ELR (cell line): ENCODE measurements at regions not wholly inside any gene's neighbourhood (a gene's known extent, or its start where the extent isn't known, plus 50 kb on each side); places are given as distances from the start of the nearest gene placed in this dataset.
A peak's percentile ranks its signal among the peaks of the same experiment; 100 is the strongest.

Experiments used
- DNase-seq: peaks from one replicate; pipeline ENCODE4 v3.0.0-alpha.2; 2015; ENCODE audit warnings: low read depth

DNA sequence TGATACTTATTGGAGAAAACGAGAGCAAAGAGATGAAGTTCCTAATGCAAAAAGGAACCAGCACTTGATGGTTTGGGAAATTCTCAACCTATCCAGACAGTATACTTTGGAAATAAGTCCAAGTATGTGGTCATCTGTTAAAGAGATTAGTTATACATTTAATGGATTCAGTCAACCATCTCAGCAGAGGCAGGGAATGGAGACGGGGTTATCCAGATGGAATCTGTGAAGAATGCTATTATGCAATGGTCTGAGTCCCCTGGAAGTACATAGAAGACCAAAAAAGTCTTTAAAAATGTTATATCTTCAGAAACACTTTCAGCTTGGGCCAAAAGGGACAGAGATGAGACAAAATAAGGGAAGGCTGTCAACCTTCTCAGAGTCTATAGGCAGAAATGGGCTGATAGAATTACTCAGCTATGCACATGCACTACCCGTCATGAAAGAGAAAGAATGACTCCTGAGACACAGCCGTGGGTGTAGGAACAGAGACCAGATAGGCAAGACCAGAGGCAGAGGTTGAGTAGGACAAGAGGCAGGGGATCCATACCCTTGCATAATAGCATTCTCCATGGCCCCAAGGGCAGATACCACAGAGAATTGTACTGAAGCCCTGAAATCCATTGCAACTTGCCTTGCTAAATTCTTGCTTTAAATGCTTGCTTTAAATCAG, 738.8 kb upstream of the POT1 start:
- no peak for DNase-seq

DNA sequence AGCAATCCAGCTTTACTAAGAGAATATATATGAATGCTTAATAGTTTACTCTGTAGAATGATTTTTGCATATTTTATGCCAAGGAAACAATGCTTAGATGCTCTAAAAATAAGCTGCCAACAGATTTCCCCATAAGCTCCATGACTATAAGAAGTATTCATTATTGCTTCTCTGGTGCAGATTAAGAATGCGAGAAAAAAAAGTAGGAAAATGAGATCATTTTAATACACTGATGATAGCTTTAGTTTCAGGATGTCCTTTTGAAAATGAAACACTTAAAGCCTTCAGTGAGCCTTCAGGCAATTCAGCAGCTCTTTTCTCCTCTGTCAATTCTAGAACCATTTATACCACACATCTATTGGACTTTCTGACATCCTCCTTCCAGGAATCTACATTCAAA, 735.0 kb upstream of the POT1 start:
- DNase-seq, result no peak

DNA sequence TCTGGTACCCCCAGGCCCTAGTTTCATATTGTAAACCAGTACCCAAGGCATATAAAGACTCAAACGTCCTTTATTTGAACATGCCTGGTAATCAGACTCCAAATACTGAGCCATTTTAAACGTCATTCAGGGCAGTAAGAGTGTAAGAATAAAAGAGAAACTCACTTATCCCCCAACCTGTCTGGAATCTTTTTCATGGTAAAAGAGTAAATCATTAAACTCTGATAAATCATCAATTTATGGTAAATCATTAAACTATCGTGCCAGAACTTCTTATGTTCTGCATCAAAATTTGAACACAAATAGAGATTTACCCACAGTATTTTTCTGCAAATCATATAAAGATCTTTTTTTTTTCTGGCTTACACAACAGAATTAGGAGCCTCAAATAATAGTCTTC, 734.3 kb upstream of the POT1 start:
- DNase-seq, result no peak

DNA sequence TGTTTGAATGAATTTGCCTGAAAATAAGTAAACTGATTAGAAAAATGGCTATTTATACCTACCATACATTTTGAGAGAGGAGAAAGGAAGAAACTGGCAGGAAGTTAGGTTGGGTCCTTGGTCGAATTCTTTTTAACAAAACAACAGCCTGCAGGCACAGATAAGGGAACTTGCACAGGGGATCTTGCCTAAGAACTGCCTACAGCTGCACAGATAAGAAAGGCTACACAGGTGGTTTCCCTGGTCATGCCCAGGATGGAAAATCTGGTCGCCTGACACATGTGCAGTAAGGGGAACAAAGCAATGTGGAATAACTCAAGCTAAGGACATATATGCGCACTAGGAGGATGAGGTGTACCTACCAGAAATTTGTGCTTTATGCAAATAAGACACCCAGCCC, 732.1 kb upstream of the POT1 start:
- no peak for DNase-seq

DNA sequence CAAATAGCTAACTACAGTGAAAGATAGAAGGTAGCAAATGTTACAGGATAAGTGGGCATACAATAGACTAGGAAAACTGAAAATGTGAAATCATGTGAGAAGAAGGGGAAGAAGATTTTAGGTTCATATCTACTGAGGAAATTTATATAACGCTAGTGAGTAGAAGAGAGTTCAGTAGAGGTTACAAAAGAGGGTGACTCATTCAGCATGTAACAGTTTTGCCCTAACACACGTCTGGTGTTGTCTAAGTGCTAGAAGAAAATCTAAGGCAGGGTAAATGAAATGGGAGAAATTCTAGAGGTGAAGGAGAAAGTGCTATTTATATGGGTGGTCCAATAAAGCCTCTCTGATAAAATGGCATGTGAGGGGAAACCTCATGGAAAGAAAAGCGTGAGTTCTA, 731.4 kb upstream of the POT1 start:
- no peak for DNase-seq

DNA sequence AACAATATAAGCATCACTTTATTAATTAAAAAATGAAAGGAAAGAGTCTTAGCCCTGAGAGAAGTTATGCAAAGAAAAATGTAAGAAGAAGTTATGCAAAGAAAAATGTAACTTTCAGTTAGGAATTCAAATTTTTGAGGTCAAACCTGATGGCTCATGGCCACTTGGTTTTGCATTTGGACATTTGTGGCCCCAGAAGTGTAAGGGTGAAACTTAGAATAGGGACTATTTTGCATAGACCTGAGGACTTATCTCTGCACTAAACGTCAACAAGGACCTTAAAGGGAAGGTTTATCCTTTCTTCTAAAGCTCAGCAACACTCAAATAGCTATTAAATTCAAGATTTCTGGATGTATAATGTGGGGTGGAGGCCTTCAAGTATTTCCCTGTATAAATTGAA, 724.5 kb upstream of the POT1 start:
- DNase-seq, result no peak

DNA sequence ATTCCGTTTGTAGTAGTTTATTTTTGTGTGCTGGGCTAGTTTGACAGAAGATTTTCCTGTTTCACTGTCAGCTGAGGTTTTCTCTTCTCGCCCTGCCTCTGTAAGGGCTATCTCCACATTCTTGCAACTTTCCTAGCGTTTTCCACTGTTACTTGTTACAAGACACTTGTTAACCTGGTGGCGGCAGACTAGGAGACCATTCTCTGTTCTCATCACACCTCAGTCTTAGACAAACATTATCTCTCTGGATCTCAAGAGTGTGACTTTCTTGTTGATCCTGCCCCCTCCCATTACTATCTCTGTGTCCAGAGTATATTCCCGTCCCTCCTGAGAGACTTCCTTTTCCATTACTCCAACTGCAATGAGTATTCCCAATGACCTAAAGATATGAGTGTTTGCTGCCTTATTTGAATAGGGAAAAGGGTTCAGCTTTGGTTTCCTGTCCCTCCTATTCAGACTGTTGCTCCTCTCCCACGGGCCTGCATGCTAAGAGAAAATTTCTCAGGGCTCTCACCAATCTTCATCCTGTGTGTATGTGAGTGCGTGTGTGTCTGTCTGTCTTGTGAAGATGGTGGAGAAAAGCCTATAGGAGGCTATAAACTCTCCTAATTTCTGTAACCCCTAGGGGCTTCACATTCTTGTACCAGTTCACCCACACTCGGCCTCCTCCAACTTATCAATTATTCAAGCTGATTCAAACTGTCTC, 722.4 kb upstream of the POT1 start:
- DNase-seq, result no peak

DNA sequence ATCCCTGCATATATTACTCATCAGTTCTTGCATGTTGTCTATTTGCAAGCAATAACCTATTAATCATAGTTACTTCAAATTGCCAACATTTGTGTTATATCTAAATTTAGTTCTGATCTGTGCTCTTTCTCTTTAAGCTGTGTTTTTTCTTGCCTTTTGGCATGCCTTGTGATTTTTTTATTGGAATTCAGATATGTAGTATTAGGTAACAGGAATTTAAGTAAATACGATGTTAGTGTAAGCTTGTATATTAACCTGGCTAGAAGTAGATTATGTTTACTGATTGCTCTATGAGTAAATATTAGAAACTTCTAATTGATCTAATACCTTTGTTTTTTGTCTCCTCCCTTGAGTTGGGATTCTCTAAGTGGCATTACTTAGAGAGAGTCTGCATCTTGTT, 718.9 kb upstream of the POT1 start:
- no peak for DNase-seq

DNA sequence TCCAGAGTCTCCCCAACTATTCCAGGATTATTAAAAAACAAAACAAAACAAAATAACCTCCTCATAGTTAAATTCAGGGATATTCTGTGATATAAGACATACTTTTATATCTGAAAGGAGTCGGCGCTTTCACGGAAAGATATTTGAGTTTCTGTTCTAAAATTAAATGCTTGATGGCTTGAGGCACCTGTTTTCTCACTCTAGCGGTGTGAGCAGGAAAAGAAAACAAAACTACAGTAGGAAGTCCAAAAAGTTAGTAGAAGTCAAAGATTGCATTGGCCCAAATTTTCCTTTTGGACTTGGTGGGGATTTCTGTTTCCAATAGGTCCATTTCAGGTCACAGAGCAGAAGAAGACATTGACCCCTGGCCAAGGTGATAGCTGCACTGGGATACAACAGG, 716.1 kb upstream of the POT1 start:
- DNase-seq, result no peak

DNA sequence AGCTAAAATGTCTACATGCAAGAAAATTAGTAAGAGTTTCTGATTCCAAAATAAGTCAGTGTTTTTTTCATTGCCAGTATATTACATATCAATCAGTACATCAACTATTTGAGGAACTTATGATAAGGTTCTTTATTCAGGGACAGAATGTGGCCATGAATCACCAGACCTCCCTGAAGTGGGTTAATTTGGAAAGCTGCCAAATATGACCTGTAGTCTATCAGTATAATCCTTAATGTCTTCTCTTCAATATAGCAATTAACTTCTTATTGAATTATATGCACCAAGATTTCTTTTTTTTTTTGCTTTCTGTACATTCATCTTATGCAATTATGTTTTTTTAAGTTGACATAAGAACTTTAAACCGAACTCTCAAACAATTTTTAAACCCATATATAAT, 714.5 kb upstream of the POT1 start:
- DNase-seq, result no peak

DNA sequence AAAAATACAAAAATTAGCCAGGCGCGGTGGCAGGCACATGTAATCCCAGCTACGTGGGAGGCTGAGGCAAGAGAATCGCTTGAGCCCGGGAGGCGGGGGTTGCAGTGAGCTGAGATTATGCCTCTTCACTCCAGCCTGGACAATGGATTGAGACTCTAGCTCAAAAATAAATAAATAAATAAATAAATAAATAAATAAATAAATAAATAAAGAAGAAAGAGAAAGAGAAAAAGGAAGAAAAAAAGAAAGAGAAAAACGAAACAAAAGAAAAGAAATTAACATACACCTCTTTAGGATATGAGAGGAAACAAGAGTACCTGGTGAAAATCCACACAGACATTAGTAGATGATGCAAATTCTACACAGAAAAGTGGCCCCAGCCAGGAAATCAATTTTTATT, 713.7 kb upstream of the POT1 start:
- DNase-seq, result no peak

DNA sequence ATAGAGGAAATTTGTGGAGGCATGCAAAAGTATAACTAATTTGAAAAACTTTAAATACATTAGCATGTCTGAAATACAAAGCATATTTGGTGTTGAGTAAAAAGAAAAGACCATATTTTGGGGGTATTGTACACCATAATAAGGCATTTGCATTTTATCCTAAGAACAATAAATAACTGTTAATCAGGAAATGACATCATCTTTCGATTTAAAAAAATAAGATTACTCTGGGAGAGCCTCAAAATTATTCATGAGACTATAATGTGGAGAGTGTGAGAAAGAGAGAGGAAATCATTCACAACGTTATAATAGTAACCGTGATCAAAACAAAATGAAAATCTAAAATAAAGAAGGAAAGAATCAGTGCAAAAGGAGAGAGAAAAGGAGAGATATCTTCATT, 712.3 kb upstream of the POT1 start:
- no peak for DNase-seq

DNA sequence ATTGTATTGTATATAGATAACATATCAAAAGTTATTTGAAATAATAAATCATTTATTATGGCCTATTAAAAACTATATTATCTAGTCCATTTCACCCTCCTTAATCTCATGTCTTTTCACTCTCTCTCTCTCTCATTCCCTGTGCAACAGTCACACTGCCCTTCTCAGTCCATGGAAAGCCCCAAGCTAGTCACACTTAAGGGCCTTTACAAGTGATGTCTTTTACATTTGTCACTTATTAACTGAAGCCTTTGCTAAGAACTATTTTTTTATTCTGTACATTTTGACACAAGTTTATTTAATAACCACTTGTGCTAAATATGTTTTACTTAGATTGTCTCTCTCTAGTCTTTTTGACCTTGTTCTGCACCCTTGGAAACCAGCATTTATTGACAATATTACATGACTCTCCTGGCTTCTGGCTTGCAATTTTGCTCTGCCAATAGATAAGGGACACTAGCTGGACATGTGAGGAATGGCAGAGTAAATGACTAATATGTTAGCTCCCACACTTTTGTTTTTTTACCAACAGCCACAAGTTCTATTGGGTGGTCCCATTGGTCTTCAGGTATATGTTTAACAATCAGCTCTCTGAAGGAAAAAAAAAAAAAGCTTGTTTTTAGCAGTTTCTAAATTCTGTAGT, 706.8 kb upstream of the POT1 start:
- no peak for DNase-seq

DNA sequence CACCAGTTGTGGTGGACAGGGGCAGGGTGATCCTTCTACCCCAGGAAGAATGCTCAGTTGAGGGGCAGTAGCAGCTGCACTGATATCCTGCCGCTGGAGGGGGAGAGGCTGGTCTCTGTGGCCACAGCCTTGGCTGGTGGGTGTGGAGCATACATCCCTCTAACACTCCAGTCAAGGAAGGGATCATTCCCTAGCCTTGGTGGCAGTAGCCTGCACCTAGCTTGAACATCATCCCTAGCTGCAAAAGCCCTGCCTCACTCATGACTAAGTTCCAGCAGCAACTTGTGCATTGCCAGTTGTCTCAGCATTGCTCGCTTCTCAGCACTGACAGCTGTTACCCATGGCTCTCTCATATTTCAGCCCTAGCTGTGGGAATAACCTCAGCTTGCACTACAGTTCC, 688.9 kb upstream of the POT1 start:
- no peak for DNase-seq

DNA sequence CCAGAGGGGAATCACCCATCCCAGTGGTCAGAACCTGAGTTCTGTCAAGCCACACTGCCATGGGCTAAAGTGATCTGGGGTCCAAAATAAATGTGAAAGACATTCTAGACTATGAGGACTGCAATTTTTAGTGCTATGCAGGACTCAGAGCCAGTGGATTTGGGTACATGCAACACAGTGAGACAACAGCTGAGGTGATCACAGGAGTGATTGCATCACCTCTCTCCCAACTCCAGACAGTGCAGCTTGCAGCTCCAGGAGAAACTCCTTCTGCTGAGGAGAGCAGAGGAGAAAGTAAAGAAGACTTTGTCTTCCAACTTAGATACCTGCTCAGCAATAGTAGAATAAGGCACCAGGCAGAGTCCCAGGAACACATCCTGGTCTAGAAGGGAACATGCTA, 682.0 kb upstream of the POT1 start:
- DNase-seq, result no peak

DNA sequence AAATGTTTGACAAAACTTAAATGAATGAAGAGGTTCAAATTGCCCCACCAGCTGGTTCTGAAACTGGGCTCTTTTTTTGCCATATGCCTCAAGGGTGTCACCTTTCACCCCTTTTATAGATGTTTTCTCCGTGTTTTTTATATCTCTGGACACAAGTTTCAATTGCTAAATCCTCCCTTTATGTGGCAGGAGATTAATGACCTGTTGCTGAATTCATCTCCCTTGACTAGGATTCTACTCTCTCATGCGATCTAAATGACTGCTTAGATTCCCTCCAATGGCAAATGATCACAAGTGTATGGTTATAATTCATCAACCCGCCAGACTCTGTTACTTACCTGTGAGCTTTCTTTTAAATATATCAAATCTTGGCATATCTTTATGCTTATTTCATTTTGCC, 677.0 kb upstream of the POT1 start:
- no peak for DNase-seq

DNA sequence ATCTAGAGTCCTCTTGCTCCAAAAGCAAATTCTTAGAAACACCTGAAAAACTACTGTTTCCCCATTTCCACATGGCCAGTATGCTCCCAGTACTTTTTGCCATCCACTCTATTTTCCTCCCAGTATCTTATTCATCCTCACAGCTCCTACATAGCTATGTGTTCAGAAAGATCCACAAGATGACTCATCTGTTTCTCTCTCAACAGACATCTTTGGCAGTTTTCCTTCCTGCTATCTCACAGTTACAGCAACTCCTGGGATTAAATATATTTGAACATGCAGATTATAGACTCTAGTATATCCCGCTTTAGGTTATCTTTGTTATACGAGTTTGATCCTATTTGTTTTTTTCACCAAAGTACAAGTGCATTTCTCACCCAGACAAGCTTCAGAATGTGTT, 675.6 kb upstream of the POT1 start:
- peak; percentile 4 for DNase-seq

DNA sequence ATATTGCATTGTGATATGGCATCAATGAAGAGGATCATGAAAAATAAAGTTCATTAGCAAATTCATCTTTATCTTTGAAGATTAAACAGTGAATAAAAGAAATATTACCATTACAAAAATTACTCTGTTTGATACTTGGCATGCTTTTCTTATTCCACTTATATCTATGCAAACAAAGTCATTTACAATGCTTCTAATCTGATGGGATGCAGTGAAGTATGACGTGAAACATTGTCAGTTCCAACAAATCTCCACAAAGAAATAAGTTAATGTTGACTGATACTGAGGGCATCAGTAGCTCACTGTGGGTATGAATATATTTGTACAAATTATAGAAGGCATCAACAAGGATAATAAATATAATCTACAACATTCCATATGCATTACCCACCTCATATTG, 672.8 kb upstream of the POT1 start:
- no peak for DNase-seq

DNA sequence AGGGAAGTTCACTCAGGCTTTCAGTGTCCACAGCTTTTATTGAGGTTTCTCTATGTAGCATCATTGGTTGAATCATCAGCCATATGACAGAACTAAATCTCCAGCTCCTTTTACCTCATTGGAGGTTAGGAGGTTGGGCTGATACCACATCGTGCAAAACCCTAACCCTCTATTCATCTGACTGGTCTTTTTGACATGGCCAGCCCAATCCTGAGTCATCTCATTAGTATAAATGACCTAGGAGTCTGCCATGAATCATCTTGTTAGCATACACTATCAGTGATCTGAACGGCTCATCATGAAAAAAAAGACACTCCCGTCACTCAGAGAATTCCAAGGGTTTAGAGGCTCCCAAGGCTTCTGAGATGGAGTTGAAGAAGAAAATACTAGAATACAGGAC, 669.8 kb upstream of the POT1 start:
- DNase-seq, result peak; percentile 25

DNA sequence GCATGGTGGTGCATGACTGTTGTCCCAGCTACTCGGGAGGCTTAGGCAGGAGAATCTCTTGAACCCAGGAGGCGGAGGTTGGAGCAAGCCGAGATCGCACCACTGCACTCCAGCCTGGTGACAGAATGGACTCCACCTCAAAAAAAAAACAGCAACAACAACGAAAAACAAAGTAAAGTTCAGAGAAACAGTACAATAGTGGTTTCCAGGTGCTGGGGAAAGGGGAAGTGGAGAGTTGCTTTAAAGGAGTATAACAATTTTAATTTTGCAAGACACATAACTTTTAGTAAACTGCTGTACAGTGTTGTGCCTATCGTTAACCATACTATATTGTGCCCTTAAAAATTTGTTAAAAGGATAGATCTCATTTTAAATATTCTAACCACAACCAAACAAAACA, 662.7 kb upstream of the POT1 start:
- no peak for DNase-seq

DNA sequence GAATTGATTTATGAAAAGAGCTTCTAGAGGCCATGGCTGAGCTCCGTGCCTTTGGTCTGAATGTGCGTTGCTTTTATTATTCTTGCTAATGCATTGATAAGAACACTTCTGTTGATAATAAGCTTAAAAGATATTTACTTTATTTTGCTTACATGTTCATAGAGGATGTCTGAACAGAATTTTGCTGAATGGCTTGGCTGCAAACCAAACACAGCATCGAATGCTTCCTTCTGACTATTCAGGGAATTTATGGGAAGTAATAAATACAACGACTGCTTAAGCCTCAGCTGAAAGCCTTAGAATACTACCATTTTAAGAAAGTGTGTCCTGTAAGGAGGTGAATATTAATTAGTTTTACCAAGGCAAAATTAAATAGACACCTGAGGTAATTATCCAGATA, 643.5 kb upstream of the POT1 start:
- DNase-seq, result no peak

DNA sequence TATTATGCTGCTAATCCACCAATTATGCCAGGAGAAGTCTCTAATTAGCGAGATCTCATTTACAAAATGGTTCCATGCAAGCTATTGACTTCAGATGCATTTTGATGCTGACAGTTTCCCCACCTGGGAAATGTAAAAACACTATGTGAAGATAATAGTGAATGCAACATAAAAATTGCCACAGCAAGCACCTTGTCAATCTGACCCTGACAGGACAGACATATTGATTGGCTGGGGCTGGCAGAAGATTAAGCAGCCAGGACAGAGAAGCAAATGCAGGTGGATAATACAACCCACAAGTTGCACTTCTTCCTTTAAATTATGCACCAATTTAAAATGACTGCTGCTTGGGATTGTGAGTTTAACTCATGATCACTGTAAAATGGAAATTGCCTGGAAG, 642.8 kb upstream of the POT1 start:
- no peak for DNase-seq

DNA sequence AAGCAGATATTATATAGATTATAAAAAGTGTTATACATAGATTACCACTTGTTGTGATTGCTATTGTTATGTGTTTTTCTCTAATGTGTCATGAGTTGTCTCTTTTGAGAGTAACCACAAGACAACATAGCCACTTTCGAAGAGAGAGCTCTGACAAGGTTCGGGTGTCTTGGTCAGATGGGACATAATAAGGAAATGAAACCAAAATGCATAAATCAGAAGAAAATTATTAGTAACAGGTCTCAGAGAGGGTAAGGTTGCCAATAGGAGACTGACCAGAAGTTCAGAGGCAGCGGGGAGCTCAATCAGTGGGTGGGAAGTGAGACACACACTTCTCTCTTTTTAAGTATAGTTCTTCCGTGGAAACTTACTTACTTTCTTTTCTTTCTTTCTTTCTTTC, 639.2 kb upstream of the POT1 start:
- no peak for DNase-seq

DNA sequence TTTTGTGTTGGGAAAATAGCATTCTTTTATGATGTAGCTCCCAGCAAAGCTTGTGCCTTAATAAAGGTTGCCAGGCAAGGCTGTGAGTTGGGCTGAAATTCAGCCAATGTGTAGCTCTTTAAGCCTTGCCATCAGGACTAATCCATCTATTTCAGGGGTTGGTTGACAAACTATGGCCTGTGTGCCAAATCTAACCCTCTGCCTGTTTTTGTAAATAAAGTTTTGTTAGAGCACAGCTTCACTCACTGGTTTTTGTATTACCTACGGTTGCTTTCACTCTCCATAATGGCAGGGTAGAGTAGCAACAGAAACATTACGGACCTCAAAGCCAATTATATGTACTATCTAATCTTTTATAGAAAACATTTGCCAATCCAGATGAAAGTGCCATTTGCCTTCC, 638.1 kb upstream of the POT1 start:
- no peak for DNase-seq
